SK-N-SH treated with all-trans-retinoic acid at 6 μM for 48 hours (cell line): ENCODE measurements at regions not wholly inside any gene's neighbourhood (a gene's known extent, or its start where the extent isn't known, plus 50 kb on each side); places are given as distances from the start of the nearest gene placed in this dataset.
"Not testable (repeated sequence)": the region's sequence is repeated elsewhere in the genome, so short reads cannot be mapped to it uniquely, and the experiment has no call there.

Experiments
- ATAC-seq: fragments of 200-7000 bp; cut with Tn5 transposase; 3 replicates; pipeline ENCODE4 v1.9.1; 2020; ENCODE audit warnings: mild to moderate bottlenecking, moderate library complexity
- BACH2 ChIP-seq: fragments of 250-450 bp; sonication (Bioruptor Pico); IDR thresholded peaks from 2 replicates; pipeline ENCODE4 v1.9.0; 2021; ENCODE audit warnings: mild to moderate bottlenecking, borderline replicate concordance
- CSRNP3 ChIP-seq: fragments of 250-450 bp; sonication (Bioruptor Pico); IDR thresholded peaks from 2 replicates; pipeline ENCODE4 v1.5.1; 2021; ENCODE audit warnings: mild to moderate bottlenecking, moderate library complexity
- ESRRG ChIP-seq: fragments of 250-450 bp; sonication (Bioruptor Pico); IDR thresholded peaks from 2 replicates; pipeline ENCODE4 v1.6.1; 2021; ENCODE audit warnings: mild to moderate bottlenecking
- GLIS3 ChIP-seq: fragments of 250-450 bp; sonication (Bioruptor Pico); IDR thresholded peaks from 2 replicates; pipeline ENCODE4 v1.5.0; 2020; ENCODE audit warnings: mild to moderate bottlenecking, moderate library complexity
- OSR1 ChIP-seq: fragments of 250-450 bp; sonication (Bioruptor Pico); IDR thresholded peaks from 2 replicates; pipeline ENCODE4 v1.8.0; 2022; ENCODE audit warnings: moderate library complexity, mild to moderate bottlenecking, inconsistent platforms
- POU6F1 ChIP-seq: fragments of 250-450 bp; sonication (Bioruptor Pico); IDR thresholded peaks from 2 replicates; pipeline ENCODE4 v1.8.0; 2021; ENCODE audit warnings: low read depth, mild to moderate bottlenecking, moderate library complexity, borderline replicate concordance
- PPARA ChIP-seq: fragments of 250-450 bp; sonication (Bioruptor Pico); IDR thresholded peaks from 2 replicates; pipeline ENCODE4 v1.5.0; 2020; ENCODE audit warnings: mild to moderate bottlenecking, borderline replicate concordance
- SNAI2 ChIP-seq: fragments of 250-450 bp; sonication (Bioruptor Pico); IDR thresholded peaks from 2 replicates; pipeline ENCODE4 v1.5.0; 2020; ENCODE audit warnings: mild to moderate bottlenecking, moderate library complexity
- TOX ChIP-seq: fragments of 250-450 bp; sonication (Bioruptor Pico); IDR thresholded peaks from 2 replicates; pipeline ENCODE4 v1.8.0; 2021; ENCODE audit warnings: mild to moderate bottlenecking, moderate library complexity, borderline replicate concordance
- TSHZ2 ChIP-seq: fragments of 250-450 bp; sonication (Bioruptor Pico); IDR thresholded peaks from 2 replicates; pipeline ENCODE4 v1.5.0; 2020; ENCODE audit warnings: mild to moderate bottlenecking, moderate library complexity
- ZC3H10 ChIP-seq: fragments of 250-450 bp; sonication (Bioruptor Pico); IDR thresholded peaks from 2 replicates; pipeline ENCODE4 v1.5.1; 2021; ENCODE audit warnings: mild to moderate bottlenecking, moderate library complexity
- ZFP3 ChIP-seq: fragments of 250-450 bp; sonication (Bioruptor Pico); IDR thresholded peaks from 2 replicates; pipeline ENCODE4 v1.5.0; 2020; ENCODE audit warnings: mild to moderate bottlenecking, moderate library complexity
- ZNF70 ChIP-seq: fragments of 450-650 bp; formaldehyde crosslinking; IDR thresholded peaks from 2 replicates; pipeline ENCODE4 v1.5.0; 2020; ENCODE audit warnings: mild to moderate bottlenecking, moderate library complexity
- ZNF8 ChIP-seq: fragments of 450-650 bp; formaldehyde crosslinking; IDR thresholded peaks from 2 replicates; pipeline ENCODE4 v1.5.0; 2020; ENCODE audit warnings: mild to moderate bottlenecking, moderate library complexity

- ATAC-seq, result not testable (repeated sequence)
These were observed 176.5 kb downstream of the FOXD4L6 start for GRCh38 chr9:40951876-40952494.

- not testable (repeated sequence) for ATAC-seq
These were observed 182.3 kb downstream of the FOXD4L6 start for GRCh38 chr9:40946228-40946627.

- not testable (repeated sequence) for ATAC-seq
These were observed 185.8 kb downstream of the FOXD4L6 start for GRCh38 chr9:40942730-40943129.

- ATAC-seq, result not testable (repeated sequence)
These were observed 188.6 kb downstream of the FOXD4L6 start for GRCh38 chr9:40939888-40940209.

- not testable (repeated sequence) for ATAC-seq
These were observed 189.1 kb downstream of the FOXD4L6 start for GRCh38 chr9:40939201-40939887.

GRCh38 chr9:40935336-40935735, 193.1 kb downstream of the FOXD4L6 start:
- no peak for ATAC-seq

GRCh38 chr9:40934480-40934879, 194.0 kb downstream of the FOXD4L6 start:
- ATAC-seq, result not testable (repeated sequence)

More at GRCh38 chr9:40935336-40935735, 193.1 kb downstream of the FOXD4L6 start:
- no peak for TF ChIP-seq ESRRG (CRISPR knock-in tag)
- TF ChIP-seq POU6F1, result no peak
- TF ChIP-seq, all 23 proteins: peak for 0

GRCh38 chr9:40930426-40930825, 198.1 kb downstream of the FOXD4L6 start:
- ATAC-seq, result not testable (repeated sequence)

- not testable (repeated sequence) for ATAC-seq
These were observed 199.0 kb downstream of the FOXD4L6 start for GRCh38 chr9:40929488-40929845.

GRCh38 chr9:40928803-40929487, 199.5 kb downstream of the FOXD4L6 start:
- ATAC-seq, result no peak
- TF ChIP-seq GLIS3 (CRISPR knock-in tag) (no peak), POU6F1 (no peak)
- TF ChIP-seq, all 23 proteins: peak for 0

- ATAC-seq, result no peak
- no peak for TF ChIP-seq SNAI2 (CRISPR knock-in tag)
- no peak for TF ChIP-seq ZNF70 (CRISPR knock-in tag)
- no peak for TF ChIP-seq TOX (CRISPR knock-in tag)
- no peak for TF ChIP-seq TSHZ2
- TF ChIP-seq ZNF8 (CRISPR knock-in tag), result no peak
- TF ChIP-seq CSRNP3 (CRISPR knock-in tag), result no peak
- no peak for TF ChIP-seq ZFP3 (CRISPR knock-in tag)
- TF ChIP-seq ZC3H10 (CRISPR knock-in tag), result no peak
- TF ChIP-seq BACH2 (CRISPR knock-in tag), result no peak
- TF ChIP-seq OSR1 (CRISPR knock-in tag), result no peak
- TF ChIP-seq PPARA (CRISPR knock-in tag), result no peak
- no peak for TF ChIP-seq GLIS3 (CRISPR knock-in tag)
These were observed 200.4 kb downstream of the FOXD4L6 start for GRCh38 chr9:40927851-40928802.
